ENCODE measurements at regions not wholly inside any gene's neighbourhood (a gene's known extent, or its start where the extent isn't known, plus 50 kb on each side); places are given as distances from the start of the nearest gene placed in this dataset.
"Not testable (repeated sequence)": the region's sequence is repeated elsewhere in the genome, so short reads cannot be mapped to it uniquely, and the experiment has no call there.

GRCh38 chr15:20342601-20343394 lies 198.8 kb downstream of the GOLGA6L6 start:
- peaks cover 23% of the 10 kb centered on the region for H3K9me3 ChIP-seq (ENCODE audit: control insufficient read depth, low read length)

GRCh38 chr15:20341901-20342600 lies 199.5 kb downstream of the GOLGA6L6 start:
- no peak overlapping the region for H3K4me3 ChIP-seq (ENCODE audit: low read length)
- H3K36me3 ChIP-seq (ENCODE audit: control insufficient read depth, insufficient read depth, low read length): no peaks in the 10 kb centered on the region
- no peaks in the 10 kb centered on the region for H3K27me3 ChIP-seq (ENCODE audit: control insufficient read depth, insufficient read depth, low read length)
- no peaks in the 10 kb centered on the region for H3K4me1 ChIP-seq (ENCODE audit: control insufficient read depth, insufficient read depth, low read length)
- peaks cover 23% of the 10 kb centered on the region for H3K9me3 ChIP-seq (ENCODE audit: control insufficient read depth, low read length)
- no peak overlapping the region for H3K9ac ChIP-seq (ENCODE audit: low read length)

More at GRCh38 chr15:20342601-20343394, 198.8 kb downstream of the GOLGA6L6 start:
- not testable (repeated sequence) for H3K4me3 ChIP-seq (ENCODE audit: low read length); H3K27me3 ChIP-seq (ENCODE audit: control insufficient read depth, insufficient read depth, low read length); H3K4me1 ChIP-seq (ENCODE audit: control insufficient read depth, insufficient read depth, low read length); H3K9ac ChIP-seq (ENCODE audit: low read length); H3K36me3 ChIP-seq (ENCODE audit: control insufficient read depth, insufficient read depth, low read length)

GRCh38 chr15:20340931-20341661 lies 200.5 kb downstream of the GOLGA6L6 start:
- H3K9ac ChIP-seq (ENCODE audit: low read length): no peak overlapping the region
- peak overlapping the region; percentile 14 for H3K4me3 ChIP-seq (ENCODE audit: low read length)
- no peaks in the 10 kb centered on the region for H3K4me1 ChIP-seq (ENCODE audit: control insufficient read depth, insufficient read depth, low read length)
- H3K36me3 ChIP-seq (ENCODE audit: control insufficient read depth, insufficient read depth, low read length): no peaks in the 10 kb centered on the region
- no peaks in the 10 kb centered on the region for H3K27me3 ChIP-seq (ENCODE audit: control insufficient read depth, insufficient read depth, low read length)
- H3K9me3 ChIP-seq (ENCODE audit: control insufficient read depth, low read length): peaks cover 23% of the 10 kb centered on the region

GRCh38 chr15:20340331-20340811 lies 201.2 kb downstream of the GOLGA6L6 start:
- Histone ChIP-seq H3K36me3 (ENCODE audit: control insufficient read depth, insufficient read depth, low read length) (no peaks in the 10 kb centered on the region), H3K4me1 (ENCODE audit: control insufficient read depth, insufficient read depth, low read length) (no peaks in the 10 kb centered on the region), H3K9me3 (ENCODE audit: control insufficient read depth, low read length) (peaks cover 23% of the 10 kb centered on the region), H3K27me3 (ENCODE audit: control insufficient read depth, insufficient read depth, low read length) (no peaks in the 10 kb centered on the region), H3K9ac (ENCODE audit: low read length) (no peak overlapping the region), H3K4me3 (ENCODE audit: low read length) (no peak overlapping the region)

- not testable (repeated sequence) for H3K36me3 ChIP-seq (ENCODE audit: control insufficient read depth, insufficient read depth, low read length); H3K27me3 ChIP-seq (ENCODE audit: control insufficient read depth, insufficient read depth, low read length); H3K4me3 ChIP-seq (ENCODE audit: low read length); H3K4me1 ChIP-seq (ENCODE audit: control insufficient read depth, insufficient read depth, low read length); H3K9ac ChIP-seq (ENCODE audit: low read length)
- peaks cover 20% of the 10 kb centered on the region for H3K9me3 ChIP-seq (ENCODE audit: control insufficient read depth, low read length)
These were observed 202.4 kb downstream of the GOLGA6L6 start for GRCh38 chr15:20339086-20339791.

GRCh38 chr15:20338671-20339070 lies 202.9 kb downstream of the GOLGA6L6 start:
- H3K4me3 ChIP-seq (ENCODE audit: low read length); H3K27me3 ChIP-seq (ENCODE audit: control insufficient read depth, insufficient read depth, low read length); H3K4me1 ChIP-seq (ENCODE audit: control insufficient read depth, insufficient read depth, low read length): not testable (repeated sequence)

GRCh38 chr15:20337238-20337637 lies 204.4 kb downstream of the GOLGA6L6 start:
- H3K9me3 ChIP-seq (ENCODE audit: control insufficient read depth, low read length): peaks cover 18% of the 10 kb centered on the region
- not testable (repeated sequence) for H3K4me3 ChIP-seq (ENCODE audit: low read length); H3K27me3 ChIP-seq (ENCODE audit: control insufficient read depth, insufficient read depth, low read length); H3K36me3 ChIP-seq (ENCODE audit: control insufficient read depth, insufficient read depth, low read length); H3K9ac ChIP-seq (ENCODE audit: low read length); H3K4me1 ChIP-seq (ENCODE audit: control insufficient read depth, insufficient read depth, low read length)

More at GRCh38 chr15:20338671-20339070, 202.9 kb downstream of the GOLGA6L6 start:
- H3K9me3 ChIP-seq (ENCODE audit: control insufficient read depth, low read length): peaks cover 18% of the 10 kb centered on the region
- H3K36me3 ChIP-seq (ENCODE audit: control insufficient read depth, insufficient read depth, low read length); H3K9ac ChIP-seq (ENCODE audit: low read length): not testable (repeated sequence)

GRCh38 chr15:20334451-20334850 lies 207.1 kb downstream of the GOLGA6L6 start:
- not testable (repeated sequence) for H3K9me3 ChIP-seq (ENCODE audit: control insufficient read depth, low read length); H3K4me1 ChIP-seq (ENCODE audit: control insufficient read depth, insufficient read depth, low read length); H3K27me3 ChIP-seq (ENCODE audit: control insufficient read depth, insufficient read depth, low read length); H3K4me3 ChIP-seq (ENCODE audit: low read length); H3K36me3 ChIP-seq (ENCODE audit: control insufficient read depth, insufficient read depth, low read length); H3K9ac ChIP-seq (ENCODE audit: low read length)

- not testable (repeated sequence) for H3K36me3 ChIP-seq (ENCODE audit: control insufficient read depth, insufficient read depth, low read length); H3K4me3 ChIP-seq (ENCODE audit: low read length); H3K9me3 ChIP-seq (ENCODE audit: control insufficient read depth, low read length); H3K4me1 ChIP-seq (ENCODE audit: control insufficient read depth, insufficient read depth, low read length); H3K27me3 ChIP-seq (ENCODE audit: control insufficient read depth, insufficient read depth, low read length); H3K9ac ChIP-seq (ENCODE audit: low read length)
These were observed 215.8 kb downstream of the GOLGA6L6 start for GRCh38 chr15:20325751-20326150.

- not testable (repeated sequence) for H3K4me3 ChIP-seq (ENCODE audit: low read length); H3K4me1 ChIP-seq (ENCODE audit: control insufficient read depth, insufficient read depth, low read length); H3K9me3 ChIP-seq (ENCODE audit: control insufficient read depth, low read length); H3K9ac ChIP-seq (ENCODE audit: low read length); H3K27me3 ChIP-seq (ENCODE audit: control insufficient read depth, insufficient read depth, low read length); H3K36me3 ChIP-seq (ENCODE audit: control insufficient read depth, insufficient read depth, low read length)
These were observed 224.5 kb downstream of the GOLGA6L6 start for GRCh38 chr15:20317132-20317531.

GRCh38 chr15:20311014-20311680 lies 230.5 kb downstream of the GOLGA6L6 start:
- H3K9me3 ChIP-seq (ENCODE audit: control insufficient read depth, low read length); H3K4me1 ChIP-seq (ENCODE audit: control insufficient read depth, insufficient read depth, low read length); H3K36me3 ChIP-seq (ENCODE audit: control insufficient read depth, insufficient read depth, low read length): not testable (repeated sequence)

More at GRCh38 chr15:20311014-20311680, 230.5 kb downstream of the GOLGA6L6 start:
- not testable (repeated sequence) for H3K27me3 ChIP-seq (ENCODE audit: control insufficient read depth, insufficient read depth, low read length); H3K4me3 ChIP-seq (ENCODE audit: low read length); H3K9ac ChIP-seq (ENCODE audit: low read length)
